WTC11 (cell line): ENCODE measurements at regions not wholly inside any gene's neighbourhood (a gene's known extent, or its start where the extent isn't known, plus 50 kb on each side); places are given as distances from the start of the nearest gene placed in this dataset.

Source experiments
- ATAC-seq: fragments of 200-7000 bp; cut with Tn5 transposase; 2 replicates; pipeline ENCODE4 v1.10.0; 2021; ENCODE audit warnings: mild to moderate bottlenecking, moderate library complexity
- CTCF ChIA-PET: fragments of 300-600 bp; sonication (Branson Sonifier 250); formaldehyde crosslinking; loops from one replicate; lab custom pipeline; 2021; ENCODE audit warnings: antibody characterized with exemption; lab: Charles Lee
- POLR2A ChIA-PET: fragments of 350-600 bp; sonication (Branson Sonifier 250); formaldehyde crosslinking; loops from one replicate; lab custom pipeline; 2021; ENCODE audit warnings: antibody characterized with exemption; lab: Charles Lee
- DNase-seq: peaks from one replicate; pipeline ENCODE4 v3.0.0; 2021; ENCODE audit warnings: low spot score
- H3K27ac Mint-ChIP-seq: 2 replicates; pipeline ENCODE4 v1.8.0; 2021; ENCODE audit warnings: mixed read lengths
- H3K27me3 Mint-ChIP-seq: 2 replicates; pipeline ENCODE4 v1.8.0; 2021; ENCODE audit warnings: low read depth, mild to moderate bottlenecking, moderate library complexity, mixed read lengths
- H3K36me3 Mint-ChIP-seq: 2 replicates; pipeline ENCODE4 v1.8.0; 2021; ENCODE audit warnings: mixed read lengths
- H3K4me1 Mint-ChIP-seq: 2 replicates; pipeline ENCODE4 v1.8.0; 2022; ENCODE audit warnings: mixed read lengths
- H3K4me3 Mint-ChIP-seq: 2 replicates; pipeline ENCODE4 v1.8.0; 2021; ENCODE audit warnings: mild to moderate bottlenecking, moderate library complexity, mixed read lengths
- H3K9me3 Mint-ChIP-seq: 2 replicates; pipeline ENCODE4 v1.8.0; 2021; ENCODE audit warnings: mixed read lengths
- ATF1 ChIP-seq: sonication (generic); formaldehyde crosslinking; IDR thresholded peaks from 2 replicates; pipeline ENCODE4 v1.8.1; 2023; ENCODE audit warnings: mild to moderate bottlenecking, moderate library complexity, missing genetic modification reagents
- ESRRA ChIP-seq: sonication (generic); formaldehyde crosslinking; IDR thresholded peaks from 2 replicates; pipeline ENCODE4 v1.8.1; 2022; ENCODE audit warnings: mild to moderate bottlenecking, missing genetic modification reagents, borderline replicate concordance
- ETV6 ChIP-seq: sonication (generic); formaldehyde crosslinking; IDR thresholded peaks from 2 replicates; pipeline ENCODE4 v1.8.1; 2022; ENCODE audit warnings: mild to moderate bottlenecking, missing genetic modification reagents
- GABPB1 ChIP-seq: sonication (generic); formaldehyde crosslinking; IDR thresholded peaks from 2 replicates; pipeline ENCODE4 v1.8.1; 2023; ENCODE audit warnings: mild to moderate bottlenecking, missing genetic modification reagents
- JAZF1 ChIP-seq: fragments of 250-450 bp; sonication (Bioruptor Pico); IDR thresholded peaks from 2 replicates; pipeline ENCODE4 v1.9.0; 2021; ENCODE audit warnings: moderate library complexity, mild to moderate bottlenecking, inconsistent platforms
- JUN ChIP-seq: sonication (generic); formaldehyde crosslinking; IDR thresholded peaks from 2 replicates; pipeline ENCODE4 v1.8.0; 2023; ENCODE audit warnings: mild to moderate bottlenecking, missing genetic modification reagents
- SOX15 ChIP-seq: fragments of 250-450 bp; sonication (Bioruptor Pico); IDR thresholded peaks from 2 replicates; pipeline ENCODE4 v1.9.0; 2021; ENCODE audit warnings: mild to moderate bottlenecking
- TCF7 ChIP-seq: sonication (generic); formaldehyde crosslinking; IDR thresholded peaks from 2 replicates; pipeline ENCODE4 v1.8.0; 2022; ENCODE audit warnings: mild to moderate bottlenecking, low read depth, missing genetic modification reagents, moderate library complexity
- TEAD1 ChIP-seq: sonication (generic); formaldehyde crosslinking; IDR thresholded peaks from 2 replicates; pipeline ENCODE4 v1.8.0; 2022; ENCODE audit warnings: mild to moderate bottlenecking, missing genetic modification reagents
- ZNF121 ChIP-seq: sonication (generic); formaldehyde crosslinking; IDR thresholded peaks from 2 replicates; pipeline ENCODE4 v1.8.0; 2023; ENCODE audit warnings: missing genetic modification reagents
- ZNF219 ChIP-seq: sonication (generic); formaldehyde crosslinking; IDR thresholded peaks from 2 replicates; pipeline ENCODE4 v1.8.0; 2023; ENCODE audit warnings: missing genetic modification reagents, mild to moderate bottlenecking, borderline replicate concordance
- TF ChIP-seq, protein P1 (sequence below): sonication (generic); formaldehyde crosslinking; IDR thresholded peaks from 2 replicates; pipeline ENCODE4 v1.8.0; 2022; ENCODE audit warnings: missing genetic modification reagents
- TF ChIP-seq, protein P2 (sequence below): sonication (generic); formaldehyde crosslinking; IDR thresholded peaks from 2 replicates; pipeline ENCODE4 v1.8.1; 2023; ENCODE audit warnings: mild to moderate bottlenecking, missing genetic modification reagents, borderline replicate concordance
- TF ChIP-seq, protein P3 (sequence below): sonication (generic); formaldehyde crosslinking; IDR thresholded peaks from 2 replicates; pipeline ENCODE4 v1.8.1; 2023; ENCODE audit warnings: mild to moderate bottlenecking, missing genetic modification reagents
- TF ChIP-seq, protein P4 (sequence below): fragments of 250-450 bp; sonication (Bioruptor Pico); IDR thresholded peaks from 2 replicates; pipeline ENCODE4 v2.1.2; 2022; ENCODE audit warnings: mild to moderate bottlenecking, moderate library complexity
- TF ChIP-seq, protein P5 (sequence below): sonication (generic); formaldehyde crosslinking; IDR thresholded peaks from 2 replicates; pipeline ENCODE4 v1.8.1; 2022; ENCODE audit warnings: low read depth, missing genetic modification reagents, borderline replicate concordance

DNA sequence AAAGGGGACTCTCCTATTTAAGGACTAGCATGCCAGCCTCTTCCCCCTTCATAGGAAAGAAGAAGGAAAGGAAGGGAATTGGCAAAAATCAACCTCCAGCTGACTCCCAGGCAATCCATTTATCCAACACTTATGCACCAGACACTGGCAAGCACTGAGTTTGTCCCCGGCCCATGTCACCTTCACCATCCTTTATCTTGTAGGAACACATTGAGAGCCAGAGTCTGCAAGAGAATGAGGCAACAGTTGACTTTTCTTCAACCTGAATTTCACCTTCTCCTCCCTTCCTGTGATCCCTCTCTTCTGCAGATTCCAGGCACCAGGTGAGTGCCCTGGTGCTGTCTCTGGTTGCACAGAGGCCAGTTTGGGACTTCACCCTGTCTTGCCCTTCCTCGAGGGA is 264.3 kb upstream of the ECI2 start:
- Mint-ChIP-seq H3K4me3 (no peak overlapping the region), H3K4me1 (peaks cover 16% of the 10 kb centered on the region), H3K36me3 (no peaks in the 10 kb centered on the region), H3K27me3 (peaks cover 11% of the 10 kb centered on the region), H3K9me3 (0 out of 2 replicates have a peak, but pooled peaks cover 3% of the 10 kb centered on the region), H3K27ac (no peak overlapping the region)
- ATAC-seq (no peak), DNase-seq (no peak)
- POLR2A ChIA-PET, result no interaction called here
- TF ChIP-seq ZNF121 (no peak), SOX15 (CRISPR knock-in tag) (no peak), TEAD1 (CRISPR knock-in tag) (no peak), ATF1 (CRISPR knock-in tag) (no peak)
- CTCF ChIA-PET, result no interaction called here

DNA sequence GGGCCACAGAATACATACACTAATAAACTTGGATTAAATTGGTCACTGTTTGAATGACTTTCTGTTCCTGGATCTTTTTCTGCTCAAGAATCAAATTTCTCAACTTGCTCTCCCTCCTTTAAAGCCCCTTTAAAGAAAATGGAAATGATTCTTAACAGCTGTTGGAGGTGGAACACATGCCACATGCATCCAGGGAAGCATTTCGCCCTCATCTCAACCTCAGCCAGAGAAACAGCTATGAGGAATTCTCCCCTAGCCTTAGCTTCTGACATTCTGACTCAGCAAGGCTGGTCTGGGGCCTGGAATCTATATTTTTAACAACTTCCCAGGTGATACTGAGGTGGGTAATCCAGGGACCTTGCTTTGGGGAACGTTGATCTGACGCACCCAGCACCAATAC is 263.4 kb upstream of the ECI2 start:
- Mint-ChIP-seq H3K4me1 (peaks cover 20% of the 10 kb centered on the region), H3K9me3 (0 out of 2 replicates have a peak, but pooled peaks cover 3% of the 10 kb centered on the region), H3K4me3 (no peak overlapping the region), H3K36me3 (no peaks in the 10 kb centered on the region), H3K27me3 (peaks cover 11% of the 10 kb centered on the region), H3K27ac (no peak overlapping the region)
- DNase-seq, result no peak
- TF ChIP-seq ESRRA (no peak), TCF7 (CRISPR knock-in tag) (no peak), ZNF219 (no peak), JAZF1 (CRISPR knock-in tag) (no peak), GABPB1 (CRISPR knock-in tag) (no peak), JUN (no peak), ETV6 (CRISPR knock-in tag) (no peak)
- TF ChIP-seq, protein P1, sequence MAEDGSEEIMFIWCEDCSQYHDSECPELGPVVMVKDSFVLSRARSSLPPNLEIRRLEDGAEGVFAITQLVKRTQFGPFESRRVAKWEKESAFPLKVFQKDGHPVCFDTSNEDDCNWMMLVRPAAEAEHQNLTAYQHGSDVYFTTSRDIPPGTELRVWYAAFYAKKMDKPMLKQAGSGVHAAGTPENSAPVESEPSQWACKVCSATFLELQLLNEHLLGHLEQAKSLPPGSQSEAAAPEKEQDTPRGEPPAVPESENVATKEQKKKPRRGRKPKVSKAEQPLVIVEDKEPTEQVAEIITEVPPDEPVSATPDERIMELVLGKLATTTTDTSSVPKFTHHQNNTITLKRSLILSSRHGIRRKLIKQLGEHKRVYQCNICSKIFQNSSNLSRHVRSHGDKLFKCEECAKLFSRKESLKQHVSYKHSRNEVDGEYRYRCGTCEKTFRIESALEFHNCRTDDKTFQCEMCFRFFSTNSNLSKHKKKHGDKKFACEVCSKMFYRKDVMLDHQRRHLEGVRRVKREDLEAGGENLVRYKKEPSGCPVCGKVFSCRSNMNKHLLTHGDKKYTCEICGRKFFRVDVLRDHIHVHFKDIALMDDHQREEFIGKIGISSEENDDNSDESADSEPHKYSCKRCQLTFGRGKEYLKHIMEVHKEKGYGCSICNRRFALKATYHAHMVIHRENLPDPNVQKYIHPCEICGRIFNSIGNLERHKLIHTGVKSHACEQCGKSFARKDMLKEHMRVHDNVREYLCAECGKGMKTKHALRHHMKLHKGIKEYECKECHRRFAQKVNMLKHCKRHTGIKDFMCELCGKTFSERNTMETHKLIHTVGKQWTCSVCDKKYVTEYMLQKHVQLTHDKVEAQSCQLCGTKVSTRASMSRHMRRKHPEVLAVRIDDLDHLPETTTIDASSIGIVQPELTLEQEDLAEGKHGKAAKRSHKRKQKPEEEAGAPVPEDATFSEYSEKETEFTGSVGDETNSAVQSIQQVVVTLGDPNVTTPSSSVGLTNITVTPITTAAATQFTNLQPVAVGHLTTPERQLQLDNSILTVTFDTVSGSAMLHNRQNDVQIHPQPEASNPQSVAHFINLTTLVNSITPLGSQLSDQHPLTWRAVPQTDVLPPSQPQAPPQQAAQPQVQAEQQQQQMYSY (CRISPR knock-in tag), result no peak
- TF ChIP-seq, protein P2, sequence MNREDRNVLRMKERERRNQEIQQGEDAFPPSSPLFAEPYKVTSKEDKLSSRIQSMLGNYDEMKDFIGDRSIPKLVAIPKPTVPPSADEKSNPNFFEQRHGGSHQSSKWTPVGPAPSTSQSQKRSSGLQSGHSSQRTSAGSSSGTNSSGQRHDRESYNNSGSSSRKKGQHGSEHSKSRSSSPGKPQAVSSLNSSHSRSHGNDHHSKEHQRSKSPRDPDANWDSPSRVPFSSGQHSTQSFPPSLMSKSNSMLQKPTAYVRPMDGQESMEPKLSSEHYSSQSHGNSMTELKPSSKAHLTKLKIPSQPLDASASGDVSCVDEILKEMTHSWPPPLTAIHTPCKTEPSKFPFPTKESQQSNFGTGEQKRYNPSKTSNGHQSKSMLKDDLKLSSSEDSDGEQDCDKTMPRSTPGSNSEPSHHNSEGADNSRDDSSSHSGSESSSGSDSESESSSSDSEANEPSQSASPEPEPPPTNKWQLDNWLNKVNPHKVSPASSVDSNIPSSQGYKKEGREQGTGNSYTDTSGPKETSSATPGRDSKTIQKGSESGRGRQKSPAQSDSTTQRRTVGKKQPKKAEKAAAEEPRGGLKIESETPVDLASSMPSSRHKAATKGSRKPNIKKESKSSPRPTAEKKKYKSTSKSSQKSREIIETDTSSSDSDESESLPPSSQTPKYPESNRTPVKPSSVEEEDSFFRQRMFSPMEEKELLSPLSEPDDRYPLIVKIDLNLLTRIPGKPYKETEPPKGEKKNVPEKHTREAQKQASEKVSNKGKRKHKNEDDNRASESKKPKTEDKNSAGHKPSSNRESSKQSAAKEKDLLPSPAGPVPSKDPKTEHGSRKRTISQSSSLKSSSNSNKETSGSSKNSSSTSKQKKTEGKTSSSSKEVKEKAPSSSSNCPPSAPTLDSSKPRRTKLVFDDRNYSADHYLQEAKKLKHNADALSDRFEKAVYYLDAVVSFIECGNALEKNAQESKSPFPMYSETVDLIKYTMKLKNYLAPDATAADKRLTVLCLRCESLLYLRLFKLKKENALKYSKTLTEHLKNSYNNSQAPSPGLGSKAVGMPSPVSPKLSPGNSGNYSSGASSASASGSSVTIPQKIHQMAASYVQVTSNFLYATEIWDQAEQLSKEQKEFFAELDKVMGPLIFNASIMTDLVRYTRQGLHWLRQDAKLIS (CRISPR knock-in tag), result no peak
- TF ChIP-seq, protein P3, sequence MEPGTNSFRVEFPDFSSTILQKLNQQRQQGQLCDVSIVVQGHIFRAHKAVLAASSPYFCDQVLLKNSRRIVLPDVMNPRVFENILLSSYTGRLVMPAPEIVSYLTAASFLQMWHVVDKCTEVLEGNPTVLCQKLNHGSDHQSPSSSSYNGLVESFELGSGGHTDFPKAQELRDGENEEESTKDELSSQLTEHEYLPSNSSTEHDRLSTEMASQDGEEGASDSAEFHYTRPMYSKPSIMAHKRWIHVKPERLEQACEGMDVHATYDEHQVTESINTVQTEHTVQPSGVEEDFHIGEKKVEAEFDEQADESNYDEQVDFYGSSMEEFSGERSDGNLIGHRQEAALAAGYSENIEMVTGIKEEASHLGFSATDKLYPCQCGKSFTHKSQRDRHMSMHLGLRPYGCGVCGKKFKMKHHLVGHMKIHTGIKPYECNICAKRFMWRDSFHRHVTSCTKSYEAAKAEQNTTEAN (CRISPR knock-in tag), result no peak
- TF ChIP-seq, protein P4, sequence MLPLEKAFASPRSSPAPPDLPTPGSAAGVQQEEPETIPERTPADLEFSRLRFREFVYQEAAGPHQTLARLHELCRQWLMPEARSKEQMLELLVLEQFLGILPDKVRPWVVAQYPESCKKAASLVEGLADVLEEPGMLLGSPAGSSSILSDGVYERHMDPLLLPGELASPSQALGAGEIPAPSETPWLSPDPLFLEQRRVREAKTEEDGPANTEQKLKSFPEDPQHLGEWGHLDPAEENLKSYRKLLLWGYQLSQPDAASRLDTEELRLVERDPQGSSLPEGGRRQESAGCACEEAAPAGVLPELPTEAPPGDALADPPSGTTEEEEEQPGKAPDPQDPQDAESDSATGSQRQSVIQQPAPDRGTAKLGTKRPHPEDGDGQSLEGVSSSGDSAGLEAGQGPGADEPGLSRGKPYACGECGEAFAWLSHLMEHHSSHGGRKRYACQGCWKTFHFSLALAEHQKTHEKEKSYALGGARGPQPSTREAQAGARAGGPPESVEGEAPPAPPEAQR, result no peak
- TF ChIP-seq, protein P5, sequence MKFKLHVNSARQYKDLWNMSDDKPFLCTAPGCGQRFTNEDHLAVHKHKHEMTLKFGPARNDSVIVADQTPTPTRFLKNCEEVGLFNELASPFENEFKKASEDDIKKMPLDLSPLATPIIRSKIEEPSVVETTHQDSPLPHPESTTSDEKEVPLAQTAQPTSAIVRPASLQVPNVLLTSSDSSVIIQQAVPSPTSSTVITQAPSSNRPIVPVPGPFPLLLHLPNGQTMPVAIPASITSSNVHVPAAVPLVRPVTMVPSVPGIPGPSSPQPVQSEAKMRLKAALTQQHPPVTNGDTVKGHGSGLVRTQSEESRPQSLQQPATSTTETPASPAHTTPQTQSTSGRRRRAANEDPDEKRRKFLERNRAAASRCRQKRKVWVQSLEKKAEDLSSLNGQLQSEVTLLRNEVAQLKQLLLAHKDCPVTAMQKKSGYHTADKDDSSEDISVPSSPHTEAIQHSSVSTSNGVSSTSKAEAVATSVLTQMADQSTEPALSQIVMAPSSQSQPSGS (CRISPR knock-in tag), result no peak
- ATAC-seq, result no peak
- CTCF ChIA-PET, result no interaction called here
- POLR2A ChIA-PET, result no interaction called here
